AG09319 (cell line): ENCODE measurements at regions not wholly inside any gene's neighbourhood (a gene's known extent, or its start where the extent isn't known, plus 50 kb on each side); places are given as distances from the start of the nearest gene placed in this dataset.

Experiments used
- DNase-seq: peaks from one replicate; pipeline ENCODE4 v3.0.0-alpha.2; 2010; ENCODE audit warnings: low read depth; ENCODE audit errors: extremely low read depth
- TF ChIP-seq, protein P1 (sequence below): IDR thresholded peaks from 2 replicates; pipeline ENCODE4 v1.5.1; 2011; ENCODE audit warnings: low read depth, mild to moderate bottlenecking, inconsistent platforms, low read length, moderate library complexity

- no peak for DNase-seq
- TF ChIP-seq, protein P1, sequence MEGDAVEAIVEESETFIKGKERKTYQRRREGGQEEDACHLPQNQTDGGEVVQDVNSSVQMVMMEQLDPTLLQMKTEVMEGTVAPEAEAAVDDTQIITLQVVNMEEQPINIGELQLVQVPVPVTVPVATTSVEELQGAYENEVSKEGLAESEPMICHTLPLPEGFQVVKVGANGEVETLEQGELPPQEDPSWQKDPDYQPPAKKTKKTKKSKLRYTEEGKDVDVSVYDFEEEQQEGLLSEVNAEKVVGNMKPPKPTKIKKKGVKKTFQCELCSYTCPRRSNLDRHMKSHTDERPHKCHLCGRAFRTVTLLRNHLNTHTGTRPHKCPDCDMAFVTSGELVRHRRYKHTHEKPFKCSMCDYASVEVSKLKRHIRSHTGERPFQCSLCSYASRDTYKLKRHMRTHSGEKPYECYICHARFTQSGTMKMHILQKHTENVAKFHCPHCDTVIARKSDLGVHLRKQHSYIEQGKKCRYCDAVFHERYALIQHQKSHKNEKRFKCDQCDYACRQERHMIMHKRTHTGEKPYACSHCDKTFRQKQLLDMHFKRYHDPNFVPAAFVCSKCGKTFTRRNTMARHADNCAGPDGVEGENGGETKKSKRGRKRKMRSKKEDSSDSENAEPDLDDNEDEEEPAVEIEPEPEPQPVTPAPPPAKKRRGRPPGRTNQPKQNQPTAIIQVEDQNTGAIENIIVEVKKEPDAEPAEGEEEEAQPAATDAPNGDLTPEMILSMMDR = no peak
These were observed 437.8 kb downstream of the ANKRD7 start for GRCh38 chr7:118662266-118662665.

DNA sequence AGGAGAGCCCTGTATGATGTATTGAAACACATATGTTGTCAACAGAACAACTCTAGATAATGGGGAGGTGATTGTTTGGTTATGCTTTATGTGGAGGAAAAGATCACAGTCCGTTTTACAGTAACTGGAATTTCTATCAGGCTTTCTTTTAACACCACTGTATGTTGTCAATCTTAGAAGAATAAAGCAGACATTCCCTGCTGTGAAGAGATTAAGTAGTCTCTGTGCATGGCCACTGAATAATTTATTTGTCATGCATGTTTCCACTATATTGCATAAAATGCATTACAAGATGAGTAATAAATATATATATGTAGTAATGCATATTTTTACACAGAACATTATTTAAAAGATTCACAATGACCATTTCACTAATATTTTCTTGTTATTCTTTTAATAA is 440.0 kb downstream of the ANKRD7 start:
- DNase-seq = no peak
- TF ChIP-seq, protein P1 = no peak

GRCh38 chr7:118671149-118671548 is 446.6 kb downstream of the ANKRD7 start:
- TF ChIP-seq, protein P1 = no peak
- no peak for DNase-seq

DNA sequence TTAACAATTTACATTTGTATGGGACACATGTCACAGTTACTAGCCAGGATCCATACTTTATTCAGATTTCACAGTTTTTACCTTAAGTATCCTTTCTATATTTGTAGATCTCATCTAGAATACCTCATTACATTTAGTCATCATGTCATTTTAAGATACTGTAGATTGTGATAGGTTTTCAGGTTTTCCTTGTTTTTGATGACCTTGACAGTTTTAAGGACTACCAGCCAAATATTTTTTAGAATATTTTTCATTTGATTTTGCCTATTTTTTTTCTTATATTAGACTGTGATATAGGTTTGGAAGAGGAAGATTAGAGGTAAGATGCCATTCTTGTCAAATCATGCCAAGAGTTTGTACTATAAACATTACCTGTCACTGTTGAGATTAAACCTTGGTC is 460.3 kb downstream of the ANKRD7 start:
- no peak for DNase-seq

DNA sequence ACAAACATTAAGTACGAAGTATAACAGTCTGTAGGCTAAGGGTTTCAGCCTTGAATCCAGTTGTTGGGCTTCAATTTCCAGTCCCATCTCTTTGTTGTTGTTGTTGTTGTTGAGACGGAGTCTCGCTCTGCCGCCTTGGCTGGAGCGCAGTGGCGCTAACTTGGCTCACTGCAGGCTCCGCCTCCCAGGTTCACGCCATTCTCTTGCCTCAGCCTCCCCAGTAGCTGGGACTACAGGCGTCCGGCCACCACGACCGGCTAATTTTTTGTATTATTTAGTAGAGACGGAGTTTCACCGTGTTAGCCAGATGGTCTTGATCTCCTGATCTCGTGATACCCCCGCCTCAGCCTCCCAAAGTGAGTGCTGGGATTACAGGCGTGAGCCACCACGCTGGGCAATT is 464.9 kb downstream of the ANKRD7 start:
- no peak for DNase-seq
- TF ChIP-seq, protein P1 = no peak

More for the DNA sequence above, 460.3 kb downstream of the ANKRD7 start:
- TF ChIP-seq, protein P1 = no peak

- TF ChIP-seq, protein P1 = no peak
- no peak for DNase-seq
These were observed 472.4 kb downstream of the ANKRD7 start for GRCh38 chr7:118696879-118697278.

DNA sequence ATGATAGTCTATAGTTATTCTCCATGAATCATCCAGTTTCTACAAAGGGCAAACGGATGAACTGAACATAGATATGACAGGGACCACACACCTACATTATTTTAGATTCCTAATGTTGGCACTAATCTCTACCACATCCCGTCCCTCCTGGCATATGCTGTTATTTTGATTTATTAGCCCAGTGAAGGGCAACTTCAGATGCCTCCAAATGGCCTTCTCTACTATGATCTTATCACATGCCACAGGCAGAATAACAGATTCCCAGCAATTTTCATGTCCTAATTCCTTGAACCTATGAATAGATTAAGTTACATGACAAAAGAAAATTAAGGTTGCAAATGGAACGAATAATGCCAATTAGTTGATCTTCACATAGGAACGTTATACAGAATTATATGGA is 474.7 kb downstream of the ANKRD7 start:
- TF ChIP-seq, protein P1 = no peak
- DNase-seq = no peak
